ENCODE measurements at regions not wholly inside any gene's neighbourhood (a gene's known extent, or its start where the extent isn't known, plus 50 kb on each side); places are given as distances from the start of the nearest gene placed in this dataset.
A peak's percentile ranks its signal among the peaks of the same experiment; 100 is the strongest.
"Not testable (repeated sequence)": the region's sequence is repeated elsewhere in the genome, so short reads cannot be mapped to it uniquely, and the experiment has no call there.

GRCh38 chr5:174917435-174917834, 193.1 kb downstream of the MSX2 start:
- DNase-seq (ENCODE audit: low spot score), result not testable (repeated sequence)

DNA sequence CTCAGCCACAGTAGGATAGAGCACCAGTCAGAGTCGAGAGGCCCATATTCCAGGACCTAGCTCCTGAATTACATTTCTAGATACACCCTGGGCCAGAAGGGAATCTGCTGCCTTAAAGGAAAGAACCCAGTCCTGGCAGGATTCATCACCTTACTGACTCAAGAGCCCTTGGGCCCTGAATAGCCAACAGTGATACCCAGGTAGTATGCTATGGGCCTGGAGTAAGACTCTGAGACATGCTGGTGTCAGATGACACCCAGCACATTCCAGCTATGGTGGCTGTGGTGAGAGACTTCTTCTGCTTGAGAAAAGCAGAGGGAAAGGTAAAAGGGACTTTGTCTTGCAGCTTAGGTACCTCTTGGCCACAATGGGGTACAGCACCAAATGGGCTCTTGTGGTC, 192.5 kb downstream of the MSX2 start:
- DNase-seq (ENCODE audit: low spot score), result not testable (repeated sequence)

DNA sequence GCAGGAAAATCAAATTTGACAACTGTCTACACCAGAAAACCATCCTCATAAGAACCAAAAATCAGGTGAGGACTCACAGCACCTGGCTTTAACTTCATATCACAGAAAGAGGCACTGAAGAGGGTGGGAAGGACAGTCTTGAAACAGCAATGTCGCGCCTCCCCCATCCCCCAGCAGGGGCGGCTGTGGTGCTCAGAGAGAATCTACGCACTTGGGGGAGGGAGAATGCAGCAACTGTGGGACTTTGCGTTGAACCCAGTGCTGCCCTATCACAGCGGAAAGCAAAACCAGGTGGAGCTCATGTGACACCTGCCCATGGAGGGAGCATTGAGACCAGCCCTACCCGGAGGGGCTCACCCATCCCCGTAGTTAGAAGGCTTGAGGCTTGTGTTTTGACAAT, 191.8 kb downstream of the MSX2 start:
- DNase-seq (ENCODE audit: low spot score), result no peak

DNA sequence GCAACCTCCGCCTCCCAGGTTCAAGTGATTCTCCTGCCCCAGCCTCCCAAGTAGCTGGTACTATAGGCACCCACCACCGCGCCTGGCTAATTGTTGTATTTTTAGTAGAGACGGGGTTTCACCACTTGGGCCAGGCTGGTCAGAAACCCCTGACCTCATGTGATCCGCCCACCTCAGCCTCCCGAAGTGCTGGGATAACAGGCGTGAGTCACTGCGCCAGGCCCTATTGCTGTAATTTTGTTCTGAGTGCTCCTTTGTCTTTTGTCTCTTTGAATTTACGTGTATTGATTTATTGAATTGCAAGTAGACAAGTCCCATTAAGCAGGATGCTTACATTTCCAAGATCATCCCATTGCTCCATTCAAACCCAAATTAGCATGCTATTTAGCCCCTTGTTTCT, 186.7 kb downstream of the MSX2 start:
- DNase-seq (ENCODE audit: low spot score), result no peak

DNA sequence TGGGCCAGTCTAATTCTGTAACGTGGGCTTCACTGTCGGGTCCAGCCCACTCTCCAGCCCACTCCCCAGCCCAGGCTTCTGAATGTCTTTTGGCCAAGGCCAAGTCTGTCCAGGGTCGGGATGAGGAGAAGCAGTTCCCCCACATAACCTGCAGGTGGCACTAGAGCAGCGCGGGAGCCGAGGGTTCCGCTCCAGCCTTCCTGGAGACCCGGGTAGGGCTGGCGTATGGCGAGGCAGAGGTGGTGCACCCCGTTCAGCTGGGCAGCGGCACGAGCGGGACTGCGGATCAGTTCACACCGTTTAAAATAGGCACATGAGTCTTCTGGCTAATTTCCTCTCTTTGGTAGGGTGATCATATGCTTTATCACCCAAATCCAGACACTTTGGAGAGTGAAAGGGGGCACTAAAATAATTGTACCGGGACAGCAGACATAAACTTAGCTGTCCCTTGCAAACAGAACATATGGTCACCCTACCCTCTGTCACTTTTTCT, 185.9 kb downstream of the MSX2 start:
- peak; percentile 68 for DNase-seq (ENCODE audit: low spot score)

- DNase-seq (ENCODE audit: low spot score), result no peak
These were observed 178.9 kb downstream of the MSX2 start for GRCh38 chr5:174903172-174903732.

DNA sequence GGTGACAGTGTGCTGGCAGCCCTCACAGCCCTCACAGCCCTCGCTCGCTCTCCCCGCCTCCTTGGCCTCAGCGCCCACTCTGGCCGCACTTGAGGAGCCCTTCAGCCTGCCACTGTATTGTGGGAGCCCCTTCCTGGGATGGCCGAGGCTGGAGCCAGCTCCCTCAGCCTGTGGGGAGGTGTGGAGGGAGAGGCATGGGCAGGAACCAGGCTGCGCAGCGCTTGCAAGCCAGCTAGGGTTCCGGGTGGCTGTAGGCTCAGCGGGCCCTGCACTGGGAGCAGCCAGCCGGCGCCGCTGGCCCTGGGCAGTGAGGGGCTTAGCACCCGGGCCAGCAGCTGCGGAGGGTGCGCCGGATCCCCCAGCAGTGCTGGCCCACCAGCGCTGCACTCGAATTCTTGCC, 177.0 kb downstream of the MSX2 start:
- DNase-seq (ENCODE audit: low spot score), result no peak

GRCh38 chr5:174900240-174900865, 176.0 kb downstream of the MSX2 start:
- DNase-seq (ENCODE audit: low spot score), result no peak

- no peak for DNase-seq (ENCODE audit: low spot score)
These were observed 173.0 kb downstream of the MSX2 start for GRCh38 chr5:174897281-174897950.

DNA sequence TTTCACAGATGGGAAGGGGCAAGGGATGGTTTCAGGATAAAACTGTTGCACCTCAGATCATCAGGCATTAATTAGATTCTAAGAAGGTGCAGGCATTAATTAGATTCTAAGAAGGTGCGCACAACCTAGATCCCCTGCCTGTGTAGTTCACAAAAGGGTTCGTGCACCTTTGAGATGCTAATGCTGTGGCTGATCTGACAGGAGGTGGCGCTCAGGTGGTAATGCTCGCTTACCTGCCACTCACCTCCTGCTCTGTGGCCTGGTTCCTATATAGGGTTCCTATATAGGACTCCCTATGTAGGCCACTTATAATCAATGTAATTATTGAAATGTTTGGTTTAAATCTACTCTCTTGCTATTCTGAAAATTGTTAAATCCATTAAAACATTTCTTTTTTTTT, 171.0 kb downstream of the MSX2 start:
- no peak for DNase-seq (ENCODE audit: low spot score)

DNA sequence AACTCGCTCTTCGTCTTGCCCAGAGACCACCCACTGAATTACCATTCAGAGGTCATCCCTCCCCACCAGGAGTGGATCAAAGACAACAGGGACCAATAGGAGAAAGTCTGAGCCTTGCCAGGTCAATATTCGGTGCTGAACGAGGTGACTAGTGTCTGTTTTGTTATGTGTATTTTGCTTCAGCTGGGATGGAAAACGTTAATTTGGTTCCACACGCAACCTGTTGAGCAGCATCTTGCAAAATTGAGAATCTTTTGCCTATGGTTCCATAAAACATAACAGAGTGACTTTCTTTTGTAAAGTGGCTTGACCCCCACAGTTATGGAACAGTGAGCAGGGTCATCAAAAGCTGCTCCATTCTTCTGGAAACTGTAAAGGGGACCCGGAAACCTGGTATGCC, 168.4 kb downstream of the MSX2 start:
- DNase-seq (ENCODE audit: low spot score), result no peak

GRCh38 chr5:174880412-174881200, 156.2 kb downstream of the MSX2 start:
- not testable (repeated sequence) for DNase-seq (ENCODE audit: low spot score)

GRCh38 chr5:174877987-174878386, 153.6 kb downstream of the MSX2 start:
- no peak for DNase-seq (ENCODE audit: low spot score)

GRCh38 chr5:174872271-174872670, 147.9 kb downstream of the MSX2 start:
- DNase-seq (ENCODE audit: low spot score), result no peak

- no peak for DNase-seq (ENCODE audit: low spot score)
These were observed 127.8 kb downstream of the MSX2 start for GRCh38 chr5:174852143-174852542.

GRCh38 chr5:174850565-174851169, 126.3 kb downstream of the MSX2 start:
- no peak for DNase-seq (ENCODE audit: low spot score)

DNA sequence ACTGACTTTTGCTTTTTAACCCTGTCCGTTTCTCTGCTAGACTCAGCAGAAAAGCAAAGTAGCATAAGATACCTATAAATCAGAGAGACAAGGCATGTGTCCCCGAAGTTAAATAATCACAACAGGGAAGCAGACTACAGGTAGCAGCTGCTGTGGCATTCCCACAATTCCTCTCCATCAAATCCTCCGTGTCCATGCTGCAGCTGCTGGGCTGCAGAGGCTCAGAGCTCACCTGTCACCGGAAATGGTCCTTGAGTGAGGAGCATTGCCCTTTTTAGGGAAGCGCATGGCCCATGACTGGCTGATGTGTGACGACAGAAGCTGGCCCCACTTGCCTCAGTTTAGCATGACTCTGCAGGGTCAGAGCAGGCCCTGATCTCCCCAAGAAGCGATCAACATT, 125.0 kb downstream of the MSX2 start:
- DNase-seq (ENCODE audit: low spot score), result no peak

- DNase-seq (ENCODE audit: low spot score), result no peak
These were observed 120.6 kb downstream of the MSX2 start for GRCh38 chr5:174844971-174845370.

DNA sequence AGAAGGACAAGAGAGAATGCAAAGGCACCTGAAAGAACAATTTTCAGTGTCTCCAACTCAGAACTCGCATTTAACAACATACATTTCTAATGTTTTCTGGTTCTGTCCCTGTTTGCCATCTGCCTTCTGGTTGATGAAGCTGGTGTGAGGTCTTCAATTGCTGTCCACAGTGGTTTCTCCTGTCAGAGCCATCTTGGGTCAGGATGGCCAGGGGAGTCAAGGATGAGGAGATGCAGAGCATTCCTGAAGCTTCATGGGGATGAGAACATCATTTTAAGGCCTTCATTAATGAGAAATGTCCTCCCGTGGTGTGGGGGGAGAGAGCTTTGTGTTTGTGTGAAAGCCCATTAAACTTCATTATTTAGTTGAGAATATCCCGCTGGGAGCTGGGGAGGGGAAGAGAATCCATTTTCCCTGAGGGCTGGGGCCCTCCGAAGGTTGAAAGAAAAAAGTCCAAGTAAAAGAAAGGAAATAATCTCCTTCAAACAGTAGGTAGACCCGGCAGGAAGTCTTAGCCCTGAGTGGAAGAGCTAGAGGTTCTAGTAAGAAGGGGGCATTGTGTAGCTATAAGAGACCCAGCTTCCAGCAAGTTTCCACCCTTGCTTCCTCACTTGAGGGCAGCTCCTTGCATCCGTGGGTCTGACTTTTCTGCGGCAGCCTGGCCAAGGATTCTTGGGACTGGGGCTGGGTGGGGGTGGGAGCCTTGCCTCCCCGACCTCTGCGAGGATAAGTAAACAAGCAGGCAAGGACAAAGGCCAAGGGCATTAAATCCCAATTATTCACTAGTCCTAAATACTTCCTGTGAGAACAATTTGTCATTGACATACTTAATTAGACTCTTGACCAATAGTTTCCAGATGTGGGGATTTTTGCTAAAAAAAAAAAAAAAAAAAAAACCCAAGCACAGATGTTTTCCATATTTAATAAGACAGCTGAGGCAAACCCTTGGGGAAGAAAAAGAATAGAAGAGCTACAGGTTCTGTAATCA, 119.2 kb downstream of the MSX2 start:
- no peak for DNase-seq (ENCODE audit: low spot score)

DNA sequence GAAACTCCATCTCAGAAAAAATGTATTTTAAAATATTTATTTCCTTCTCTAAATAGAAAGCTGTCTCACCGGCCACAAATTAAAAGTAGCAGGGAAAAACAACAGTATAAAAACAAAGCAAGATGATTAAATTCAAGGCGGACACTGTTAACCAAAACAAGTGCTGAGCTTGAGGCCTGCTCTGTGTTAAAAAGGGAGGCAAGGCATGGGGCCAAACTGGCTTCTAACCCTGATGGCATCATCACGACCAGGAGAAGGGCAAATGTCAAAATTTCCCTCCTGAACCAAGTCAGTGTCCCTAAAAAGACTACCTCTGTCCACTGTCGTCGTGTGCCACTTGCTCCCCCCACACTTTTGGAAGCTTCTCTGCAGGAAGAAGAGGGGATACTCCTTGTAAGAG, 116.1 kb downstream of the MSX2 start:
- DNase-seq (ENCODE audit: low spot score), result no peak

DNA sequence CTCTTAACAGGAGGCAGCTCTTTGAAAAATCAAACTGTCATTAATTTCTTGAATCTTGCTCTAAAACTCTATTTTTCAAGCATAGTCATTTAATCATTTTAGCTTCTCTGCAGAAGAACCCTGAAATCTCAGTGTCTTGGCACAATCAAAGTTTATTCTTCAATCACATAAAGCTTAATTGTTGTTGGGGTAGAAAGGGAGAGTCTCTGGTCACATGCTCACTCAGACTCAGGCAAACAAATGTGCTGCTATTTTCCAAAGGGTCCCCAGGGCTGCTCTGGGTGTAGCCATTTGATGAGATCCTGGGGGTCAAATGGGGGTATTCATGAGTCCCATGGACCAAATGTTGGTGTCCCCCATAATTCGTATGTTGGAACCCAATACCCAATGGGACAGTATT, 114.8 kb downstream of the MSX2 start:
- no peak for DNase-seq (ENCODE audit: low spot score)

All from GM03348 (cell line).